GM19438 (cell line): ENCODE measurements at regions not wholly inside any gene's neighbourhood (a gene's known extent, or its start where the extent isn't known, plus 50 kb on each side); places are given as distances from the start of the nearest gene placed in this dataset.

ENCODE experiments used
- ATAC-seq: cut with Tn5 transposase; IDR thresholded peaks from one replicate; pipeline ENCODE4 v1.9.1; 2021; ENCODE audit warnings: low read depth; ENCODE audit not compliant: unreplicated experiment

DNA sequence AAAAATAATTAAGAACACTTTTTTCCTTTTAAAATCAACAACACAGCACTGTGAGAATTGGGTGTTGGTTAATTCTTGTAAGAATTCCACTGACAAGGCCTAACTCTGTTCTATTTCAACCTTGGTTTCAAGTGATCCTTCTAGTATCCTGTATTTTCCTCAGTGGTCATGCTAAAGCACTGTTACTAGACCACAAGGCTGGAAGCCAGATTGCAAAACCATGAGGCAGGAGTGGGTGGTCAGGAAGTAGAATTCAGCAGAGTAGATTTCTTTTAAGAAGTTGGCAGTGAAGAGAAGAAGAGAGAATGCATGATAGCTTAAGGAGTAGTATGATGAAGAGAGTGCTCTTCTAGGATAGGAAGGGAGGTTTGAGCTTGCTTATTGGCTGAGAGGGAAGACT, 71.6 kb upstream of the LEF1 start:
- ATAC-seq: no peak

GRCh38 chr4:108237693-108238092, 69.0 kb upstream of the LEF1 start:
- ATAC-seq: no peak

DNA sequence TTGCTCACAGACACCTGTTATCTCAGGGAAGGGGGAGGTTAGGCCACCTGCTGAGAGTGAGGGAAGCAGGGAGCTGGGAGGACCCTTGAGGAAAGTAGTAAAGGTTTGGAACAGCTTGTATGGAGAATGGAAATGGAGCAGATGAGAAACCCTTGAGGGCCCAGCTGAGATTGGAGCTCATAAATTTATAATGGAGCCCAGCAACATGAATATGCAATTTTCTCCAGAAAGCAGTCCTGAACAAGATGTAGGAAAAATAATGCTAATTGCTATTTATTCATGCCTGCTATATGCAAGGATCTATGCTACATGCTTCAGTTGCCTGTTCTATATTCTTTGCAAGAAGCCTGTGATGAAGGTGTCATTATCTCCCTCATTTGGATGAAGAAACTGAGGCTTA, 67.5 kb upstream of the LEF1 start:
- no peak for ATAC-seq

GRCh38 chr4:108227923-108228322, 59.2 kb upstream of the LEF1 start:
- no peak for ATAC-seq

GRCh38 chr4:108224611-108225053, 55.9 kb upstream of the LEF1 start:
- no peak for ATAC-seq

- no peak for ATAC-seq
Measured at GRCh38 chr4:108223313-108223712, 54.6 kb upstream of the LEF1 start.

- ATAC-seq: no peak
Measured at GRCh38 chr4:108219998-108220397, 51.3 kb upstream of the LEF1 start.
